ENCODE measurements at regions not wholly inside any gene's neighbourhood (a gene's known extent, or its start where the extent isn't known, plus 50 kb on each side); places are given as distances from the start of the nearest gene placed in this dataset.

- TF ChIP-seq CTCF (IDR thresholded peaks at IDR 0.05; ENCODE audit: insufficient read depth, low read depth, low read length) (no peak), EZH2 (IDR thresholded peaks at IDR 0.05; ENCODE audit: insufficient read depth, low read length) (no peak)
These were observed 429.2 kb downstream of the TNS1 start for GRCh38 chr2:217573571-217573970.
